Osteoblast (primary cell): ENCODE measurements at regions not wholly inside any gene's neighbourhood (a gene's known extent, or its start where the extent isn't known, plus 50 kb on each side); places are given as distances from the start of the nearest gene placed in this dataset.

ENCODE experiments used
- DNase-seq: peaks from one replicate; pipeline ENCODE4 v3.0.0; 2011; ENCODE audit warnings: low spot score, mixed read lengths; ENCODE audit not compliant: insufficient read length; ENCODE audit errors: missing footprints
- H2AFZ ChIP-seq: 2 replicates; pipeline ENCODE4 v1.6.0; 2011; ENCODE audit warnings: mild to moderate bottlenecking, low read length
- H3K27ac ChIP-seq: 2 replicates; pipeline ENCODE4 v1.5.1; 2011; ENCODE audit warnings: mild to moderate bottlenecking, low read depth, low read length, moderate library complexity
- H3K27me3 ChIP-seq: 2 replicates; pipeline ENCODE4 v1.6.0; 2012; ENCODE audit warnings: mild to moderate bottlenecking, control low read depth, inconsistent platforms, low read length, moderate library complexity; ENCODE audit not compliant: insufficient read depth
- H3K36me3 ChIP-seq: 2 replicates; pipeline ENCODE4 v1.5.1; 2011; ENCODE audit warnings: mild to moderate bottlenecking, low read length, control low read depth, moderate library complexity; ENCODE audit not compliant: insufficient read depth
- H3K4me1 ChIP-seq: 2 replicates; pipeline ENCODE4 v1.5.1; 2011; ENCODE audit warnings: mild to moderate bottlenecking, low read length, control low read depth, moderate library complexity; ENCODE audit not compliant: insufficient read depth
- H3K4me2 ChIP-seq: 2 replicates; pipeline ENCODE4 v1.6.0; 2011; ENCODE audit warnings: mild to moderate bottlenecking, low read length; ENCODE audit not compliant: insufficient read depth
- H3K4me3 ChIP-seq: fragments of 200-600 bp; sonication (generic); 3 replicates; pipeline ENCODE4 v1.5.1; 2012; ENCODE audit warnings: mild to moderate bottlenecking, low read length, inconsistent platforms; ENCODE audit not compliant: insufficient read depth
- H3K79me2 ChIP-seq: 2 replicates; pipeline ENCODE4 v1.6.0; 2012; ENCODE audit warnings: mild to moderate bottlenecking, low read length, control low read depth, inconsistent platforms; ENCODE audit not compliant: insufficient read depth
- H3K9me3 ChIP-seq: 2 replicates; pipeline ENCODE4 v1.5.1; 2011; ENCODE audit warnings: low read depth, low read length, control low read depth
- H4K20me1 ChIP-seq: 2 replicates; pipeline ENCODE4 v1.6.0; 2012; ENCODE audit warnings: mild to moderate bottlenecking, low read length, control low read depth; ENCODE audit not compliant: insufficient read depth
- CTCF ChIP-seq: IDR thresholded peaks from 2 replicates; pipeline ENCODE4 v1.5.1; 2011; ENCODE audit warnings: mild to moderate bottlenecking, low read depth, low read length, moderate library complexity; ENCODE audit errors: extremely low read depth

GRCh38 chr1:185608177-185608576, 126.0 kb upstream of the HMCN1 start:
- Histone ChIP-seq H3K9me3 (no peaks in the 10 kb centered on the region), H3K4me3 (no peak overlapping the region), H3K4me1 (no peaks in the 10 kb centered on the region), H3K27me3 (no peaks in the 10 kb centered on the region), H3K36me3 (no peaks in the 10 kb centered on the region), H4K20me1 (no peaks in the 10 kb centered on the region), H3K27ac (no peak overlapping the region), H3K4me2 (no peak overlapping the region), H2AFZ (no peak overlapping the region), H3K79me2 (no peaks in the 10 kb centered on the region)
- TF ChIP-seq CTCF, result no peak
- no peak for DNase-seq

- Histone ChIP-seq H3K4me1 (no peaks in the 10 kb centered on the region), H3K9me3 (no peaks in the 10 kb centered on the region), H3K4me3 (no peak overlapping the region), H3K27me3 (no peaks in the 10 kb centered on the region), H3K36me3 (no peaks in the 10 kb centered on the region), H4K20me1 (no peaks in the 10 kb centered on the region), H3K79me2 (no peaks in the 10 kb centered on the region), H3K27ac (no peak overlapping the region), H3K4me2 (no peak overlapping the region), H2AFZ (no peak overlapping the region)
- TF ChIP-seq CTCF, result no peak
- no peak for DNase-seq
Observed at GRCh38 chr1:185603158-185603557, 131.0 kb upstream of the HMCN1 start.

- Histone ChIP-seq H3K79me2 (no peaks in the 10 kb centered on the region), H3K36me3 (no peaks in the 10 kb centered on the region), H3K4me1 (no peaks in the 10 kb centered on the region), H3K27ac (no peak overlapping the region), H4K20me1 (no peaks in the 10 kb centered on the region), H3K9me3 (no peaks in the 10 kb centered on the region), H3K27me3 (no peaks in the 10 kb centered on the region), H2AFZ (no peak overlapping the region), H3K4me3 (no peak overlapping the region), H3K4me2 (no peak overlapping the region)
- no peak for DNase-seq
- no peak for TF ChIP-seq CTCF
Observed at GRCh38 chr1:185601189-185601588, 133.0 kb upstream of the HMCN1 start.

GRCh38 chr1:185600641-185601040, 133.6 kb upstream of the HMCN1 start:
- H3K36me3 ChIP-seq, result no peaks in the 10 kb centered on the region
- no peak overlapping the region for H2AFZ ChIP-seq
- H3K79me2 ChIP-seq, result no peaks in the 10 kb centered on the region
- H3K4me3 ChIP-seq, result no peak overlapping the region
- no peaks in the 10 kb centered on the region for H3K9me3 ChIP-seq
- no peak for DNase-seq
- no peaks in the 10 kb centered on the region for H4K20me1 ChIP-seq
- H3K27me3 ChIP-seq, result no peaks in the 10 kb centered on the region
- no peak overlapping the region for H3K27ac ChIP-seq
- TF ChIP-seq CTCF, result no peak
- no peaks in the 10 kb centered on the region for H3K4me1 ChIP-seq
- H3K4me2 ChIP-seq, result no peak overlapping the region
